ENCODE measurements at regions not wholly inside any gene's neighbourhood (a gene's known extent, or its start where the extent isn't known, plus 50 kb on each side); places are given as distances from the start of the nearest gene placed in this dataset.

GRCh38 chrX:6468706-6469105 is 66.2 kb downstream of the VCX3A start (continued):
- TF ChIP-seq CEBPZ (IDR thresholded peaks at IDR 0.05; ENCODE audit: low read depth, low read length) (no peak), ZNF217 (IDR thresholded peaks at IDR 0.05) (no peak), ZNF622 (IDR thresholded peaks at IDR 0.05) (no peak), MTA2 (IDR thresholded peaks at IDR 0.05; ENCODE audit: low read depth) (no peak), BHLHE40 (IDR thresholded peaks at IDR 0.05; ENCODE audit: borderline replicate concordance in 1 of 2, low read depth in 2 of 2, low read length in 1 of 2) (no peak), POLR2A (IDR thresholded peaks at IDR 0.05; ENCODE audit: low read depth, low read length) (no peak), EGR1 (IDR thresholded peaks at IDR 0.05; ENCODE audit: borderline replicate concordance in 1 of 2, low read depth in 2 of 2, low read length in 2 of 2) (no peak)

- ChIA-PET CTCF (no interaction called here), RAD21 (ENCODE audit: unreplicated experiment) (no interaction called here), SMC1A (ENCODE audit: uncharacterized antibody, unreplicated experiment) (no interaction called here), POLR2A (no interaction called here)
- DNase-seq (ENCODE audit: low read depth, low spot score) = no peak
- in situ Hi-C loops (cut with MboI) (no loop called here), intact Hi-C loops (cut with micrococcal nuclease; ENCODE audit: unreplicated experiment) (no loop called here)
- H3K4me3 ChIP-seq = no peak overlapping the region
- no peak overlapping the region for H3K9ac ChIP-seq (ENCODE audit: control insufficient read depth, insufficient read depth, low read length)
- 2% methylated on average over 4 of the region's 4 CpGs for WGBS (ENCODE audit: insufficient coverage, insufficient replicate concordance, low lambda C conversion rate, missing lambda C conversion rate)
- no peak for FAIRE-seq
- H2AFZ ChIP-seq (ENCODE audit: control insufficient read depth, low read depth, low read length) = no peak overlapping the region
- no peaks in the 10 kb centered on the region for H3K4me1 ChIP-seq (ENCODE audit: control insufficient read depth, insufficient read depth, low read length)
- H3K79me2 ChIP-seq (ENCODE audit: control insufficient read depth, insufficient read depth, low read length) = no peaks in the 10 kb centered on the region
- ATAC-seq = no peak; the same call in 2 of the 3 replicates
- no peak overlapping the region for H3K27ac ChIP-seq (ENCODE audit: control insufficient read depth, insufficient read depth)
- H3K9me3 ChIP-seq (replicated peaks; ENCODE audit: control insufficient read depth, insufficient read depth, low read length) = no peaks in the 10 kb centered on the region
- no TSS peak for BruUV-seq (replicated peaks)
- no peak overlapping the region for H3K4me2 ChIP-seq (ENCODE audit: control insufficient read depth, insufficient read depth)
- no peaks in the 10 kb centered on the region for H3K27me3 ChIP-seq (replicated peaks in 1 of 2; ENCODE audit: control insufficient read depth in 2 of 2, insufficient read depth in 2 of 2, low read length in 1 of 2)
- no peaks in the 10 kb centered on the region for H4K20me1 ChIP-seq (ENCODE audit: control insufficient read depth, insufficient read depth)
- no peaks in the 10 kb centered on the region for H3K36me3 ChIP-seq (ENCODE audit: control insufficient read depth in 2 of 2, insufficient read depth in 2 of 2, low read length in 1 of 2)
- TF ChIP-seq E4F1 (IDR thresholded peaks at IDR 0.05; ENCODE audit: borderline replicate concordance, partially characterized antibody) (no peak), NR2C2 (IDR thresholded peaks at IDR 0.05; ENCODE audit: borderline replicate concordance, control insufficient read depth, insufficient read length, low read depth) (no peak), ZNF687 (IDR thresholded peaks at IDR 0.05) (no peak), CBX5 (IDR thresholded peaks at IDR 0.05; ENCODE audit: low read depth) (no peak), IRF4 (IDR thresholded peaks at IDR 0.05; ENCODE audit: low read depth, low read length) (no peak), IKZF2 (IDR thresholded peaks at IDR 0.05) (no peak), SMARCA5 (IDR thresholded peaks at IDR 0.05) (no peak)
Measured at GRCh38 chrX:6465756-6466155, 69.2 kb downstream of the VCX3A start.

All from GM12878 (cell line).